Epithelial cell of esophagus (primary cell): ENCODE measurements at regions not wholly inside any gene's neighbourhood (a gene's known extent, or its start where the extent isn't known, plus 50 kb on each side); places are given as distances from the start of the nearest gene placed in this dataset.

ENCODE experiments used
- DNase-seq: peaks from one replicate; pipeline ENCODE4 v3.0.0; 2010; ENCODE audit warnings: low read depth
- H3K4me3 ChIP-seq: 2 replicates; pipeline ENCODE4 v1.5.1; 2011; ENCODE audit warnings: mild to moderate bottlenecking, low read length, control low read depth
- CTCF ChIP-seq: IDR thresholded peaks from 2 replicates; pipeline ENCODE4 v1.5.1; 2011; ENCODE audit warnings: low read depth, mild to moderate bottlenecking, low read length, control low read depth, inconsistent platforms; ENCODE audit not compliant: insufficient read depth; ENCODE audit errors: missing control alignments

GRCh38 chr14:53237488-53237887 lies 84.4 kb upstream of the DDHD1 start:
- no peak for DNase-seq
- H3K4me3 ChIP-seq, result no peak overlapping the region
- no peak for TF ChIP-seq CTCF

- DNase-seq, result no peak
- H3K4me3 ChIP-seq, result no peak overlapping the region
- TF ChIP-seq CTCF, result no peak
These were observed 83.6 kb upstream of the DDHD1 start for GRCh38 chr14:53236708-53237107.

DNA sequence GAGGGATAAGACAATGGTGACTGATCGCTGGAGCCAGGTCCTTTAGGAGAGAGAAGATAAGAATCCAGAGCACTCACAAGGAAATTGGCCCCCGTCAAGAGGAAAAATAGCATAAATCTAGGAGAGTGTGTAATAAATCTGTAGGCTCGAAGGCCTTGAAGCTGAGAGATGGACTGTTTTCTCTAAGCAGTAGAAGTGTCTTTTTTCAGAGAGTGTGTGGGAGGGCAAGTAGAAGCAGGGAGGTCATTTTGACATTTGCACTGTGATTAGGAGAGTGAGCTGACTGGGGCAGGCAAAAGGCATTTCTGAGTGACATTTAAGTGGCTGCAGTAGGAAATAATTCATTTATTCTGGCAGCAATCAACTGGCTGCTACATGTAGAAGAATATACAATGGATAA lies 78.0 kb upstream of the DDHD1 start:
- TF ChIP-seq CTCF, result no peak
- DNase-seq, result no peak
- H3K4me3 ChIP-seq, result no peak overlapping the region

- TF ChIP-seq CTCF, result no peak
- DNase-seq, result no peak
- H3K4me3 ChIP-seq, result no peak overlapping the region
These were observed 75.8 kb upstream of the DDHD1 start for GRCh38 chr14:53228966-53229365.

DNA sequence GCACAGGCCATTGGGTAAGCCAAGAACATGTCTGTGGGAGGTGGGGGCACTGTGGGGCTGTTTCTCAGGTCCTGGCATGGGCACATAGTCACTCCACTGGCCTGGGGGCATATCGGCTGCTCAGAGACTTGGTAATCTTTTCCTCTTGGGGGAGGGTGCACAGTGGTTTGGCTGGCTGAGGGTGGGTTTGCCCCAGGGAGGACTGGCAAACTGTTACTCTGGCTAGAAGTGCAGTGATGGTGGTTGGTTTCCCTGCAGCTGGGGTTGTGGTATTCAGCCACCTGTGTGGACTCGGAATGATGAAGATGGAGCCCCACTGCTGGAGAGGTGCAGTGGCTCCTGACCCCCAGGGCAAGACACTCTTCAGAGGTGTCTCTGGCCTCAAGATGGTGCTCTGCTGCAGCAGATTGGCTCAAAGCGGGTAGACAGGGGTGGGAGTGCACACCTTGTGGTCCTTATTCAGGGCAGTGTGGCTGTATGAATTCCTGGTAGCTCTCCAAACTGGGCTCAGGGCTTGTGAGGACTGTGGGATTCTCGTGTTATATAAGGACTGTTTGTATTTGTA lies 74.1 kb upstream of the DDHD1 start:
- no peak for TF ChIP-seq CTCF
- DNase-seq, result no peak
- H3K4me3 ChIP-seq, result no peak overlapping the region

DNA sequence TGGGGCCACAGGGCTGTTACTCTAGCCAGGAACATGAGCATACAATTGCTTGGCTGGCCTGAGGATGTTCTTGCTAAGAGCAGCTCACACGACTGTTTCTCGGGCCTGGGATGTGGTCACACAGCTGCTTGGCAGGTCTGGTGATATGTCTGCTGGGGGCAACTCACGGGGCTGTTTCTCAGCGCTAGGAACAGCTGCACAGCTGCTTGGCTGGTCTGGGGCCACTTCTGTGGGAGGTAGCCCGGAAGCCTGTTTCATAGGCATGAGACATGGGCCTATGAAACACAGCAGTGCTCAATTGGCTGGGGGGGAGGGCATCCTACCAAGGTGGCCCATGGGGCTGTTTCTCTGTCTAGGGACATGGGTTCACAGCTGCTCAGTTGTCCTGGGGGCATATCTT lies 73.4 kb upstream of the DDHD1 start:
- no peak for TF ChIP-seq CTCF
- DNase-seq, result no peak
- H3K4me3 ChIP-seq, result no peak overlapping the region

DNA sequence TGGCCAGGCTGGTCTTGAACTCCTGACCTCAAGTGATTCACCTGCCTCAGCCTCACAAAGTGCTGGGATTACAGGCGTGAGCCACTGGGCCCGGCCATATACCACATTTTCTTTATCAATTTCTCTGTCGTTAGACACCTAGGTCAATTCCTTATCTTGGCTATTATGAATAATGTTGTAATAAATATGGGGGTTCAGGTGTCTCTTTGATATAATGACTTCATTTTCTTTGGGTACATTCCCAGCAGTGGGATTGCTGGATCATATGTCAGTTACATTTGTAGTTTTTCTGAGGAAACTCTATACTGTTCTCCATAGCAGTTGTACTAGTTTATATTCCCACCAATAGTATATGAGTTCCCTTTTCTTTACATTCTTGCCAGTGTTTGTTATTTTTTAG lies 67.8 kb upstream of the DDHD1 start:
- DNase-seq, result no peak
- TF ChIP-seq CTCF, result no peak
- no peak overlapping the region for H3K4me3 ChIP-seq
